GM18909 (cell line): ENCODE measurements at regions not wholly inside any gene's neighbourhood (a gene's known extent, or its start where the extent isn't known, plus 50 kb on each side); places are given as distances from the start of the nearest gene placed in this dataset.

Experiments used
- ATAC-seq: cut with Tn5 transposase; IDR thresholded peaks from one replicate; pipeline ENCODE4 v1.9.1; 2021; ENCODE audit warnings: mild to moderate bottlenecking; ENCODE audit not compliant: unreplicated experiment, poor library complexity

- ATAC-seq: no peak
Measured at GRCh38 chr7:46949270-46949931, 632.5 kb downstream of the TNS3 start.

GRCh38 chr7:46948716-46949115 lies 633.2 kb downstream of the TNS3 start:
- no peak for ATAC-seq

- ATAC-seq: no peak
Measured at GRCh38 chr7:46945328-46945727, 636.6 kb downstream of the TNS3 start.

- ATAC-seq: no peak
Measured at GRCh38 chr7:46943996-46944395, 637.9 kb downstream of the TNS3 start.

- ATAC-seq: no peak
Measured at GRCh38 chr7:46942574-46942973, 639.3 kb downstream of the TNS3 start.

GRCh38 chr7:46940178-46940577 lies 641.7 kb downstream of the TNS3 start:
- no peak for ATAC-seq

GRCh38 chr7:46939558-46939957 lies 642.4 kb downstream of the TNS3 start:
- no peak for ATAC-seq

- no peak for ATAC-seq
Measured at GRCh38 chr7:46939089-46939488, 642.8 kb downstream of the TNS3 start.

- ATAC-seq: no peak
Measured at GRCh38 chr7:46937826-46938225, 644.1 kb downstream of the TNS3 start.

GRCh38 chr7:46934198-46934825 lies 647.6 kb downstream of the TNS3 start:
- ATAC-seq: no peak

- no peak for ATAC-seq
Measured at GRCh38 chr7:46933596-46933995, 648.3 kb downstream of the TNS3 start.

GRCh38 chr7:46932676-46933424 lies 649.1 kb downstream of the TNS3 start:
- ATAC-seq: no peak

- ATAC-seq: no peak
Measured at GRCh38 chr7:46932306-46932675, 649.6 kb downstream of the TNS3 start.

GRCh38 chr7:46930366-46930765 lies 651.5 kb downstream of the TNS3 start:
- ATAC-seq: no peak

GRCh38 chr7:46929359-46929758 lies 652.6 kb downstream of the TNS3 start:
- no peak for ATAC-seq

GRCh38 chr7:46928719-46929118 lies 653.2 kb downstream of the TNS3 start:
- no peak for ATAC-seq

GRCh38 chr7:46927131-46927810 lies 654.6 kb downstream of the TNS3 start:
- ATAC-seq: no peak

- ATAC-seq: no peak
Measured at GRCh38 chr7:46916581-46916980, 665.3 kb downstream of the TNS3 start.

- ATAC-seq: no peak
Measured at GRCh38 chr7:46912692-46913091, 669.2 kb downstream of the TNS3 start.

GRCh38 chr7:46909601-46910051 lies 672.3 kb downstream of the TNS3 start:
- ATAC-seq: no peak

GRCh38 chr7:46908770-46909169 lies 673.1 kb downstream of the TNS3 start:
- ATAC-seq: no peak
